ENCODE measurements at regions not wholly inside any gene's neighbourhood (a gene's known extent, or its start where the extent isn't known, plus 50 kb on each side); places are given as distances from the start of the nearest gene placed in this dataset.
A peak's percentile ranks its signal among the peaks of the same experiment; 100 is the strongest.
"Not testable (repeated sequence)": the region's sequence is repeated elsewhere in the genome, so short reads cannot be mapped to it uniquely, and the experiment has no call there.

DNA sequence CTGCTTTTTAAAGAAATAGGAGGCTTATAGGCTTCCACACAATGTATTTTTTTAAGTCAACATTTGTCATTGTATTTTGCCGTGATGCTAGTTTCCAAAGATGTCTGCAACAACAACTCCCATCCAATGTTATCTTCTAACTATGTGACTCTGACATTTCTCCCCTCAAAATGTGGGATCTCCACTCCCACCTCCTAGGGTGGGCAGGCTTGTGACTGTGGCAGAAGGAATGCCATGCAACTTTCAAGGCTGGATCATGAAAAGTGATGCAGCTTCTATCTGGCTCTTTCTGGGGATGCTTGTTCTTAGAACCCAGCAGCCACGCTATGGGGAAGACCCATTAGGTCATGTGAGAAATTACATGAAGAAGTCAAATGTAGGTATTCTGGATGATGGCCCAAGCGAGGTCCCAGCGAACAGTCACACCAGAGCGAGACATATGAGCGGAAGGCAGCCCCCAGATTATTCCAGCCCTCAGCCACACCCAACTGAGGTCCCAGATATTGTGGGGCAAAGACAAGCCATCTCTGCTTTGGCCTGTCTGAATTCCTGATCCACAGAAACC is 124.3 kb downstream of the BDH1 start:
- DNase-seq (ENCODE audit: extremely low read depth in 1 of 2, low read depth in 1 of 2), result no peak

- DNase-seq (ENCODE audit: extremely low read depth in 1 of 2, low read depth in 1 of 2), result no peak
Measured at GRCh38 chr3:197430934-197431333, 124.8 kb downstream of the BDH1 start.

DNA sequence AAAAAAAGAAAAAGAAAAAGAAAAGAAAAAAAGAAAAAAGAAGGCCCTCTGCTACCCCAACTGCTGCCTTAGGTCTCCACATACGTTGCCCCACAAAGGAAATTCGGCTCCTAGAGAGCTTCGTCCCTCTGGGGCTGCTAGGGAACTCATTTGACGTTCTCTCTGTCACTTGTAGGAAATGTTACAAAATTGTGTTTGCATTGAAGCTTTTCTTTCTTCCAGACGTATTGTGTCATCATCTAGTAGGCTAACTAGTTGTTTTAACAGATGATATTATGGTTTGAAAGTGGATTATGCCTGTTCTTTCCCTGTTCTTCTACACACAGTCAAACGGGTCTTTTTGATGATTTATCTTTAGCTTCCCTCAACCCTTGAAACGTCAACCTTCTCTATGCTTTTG is 125.3 kb downstream of the BDH1 start:
- DNase-seq (ENCODE audit: extremely low read depth in 1 of 2, low read depth in 1 of 2), result no peak

DNA sequence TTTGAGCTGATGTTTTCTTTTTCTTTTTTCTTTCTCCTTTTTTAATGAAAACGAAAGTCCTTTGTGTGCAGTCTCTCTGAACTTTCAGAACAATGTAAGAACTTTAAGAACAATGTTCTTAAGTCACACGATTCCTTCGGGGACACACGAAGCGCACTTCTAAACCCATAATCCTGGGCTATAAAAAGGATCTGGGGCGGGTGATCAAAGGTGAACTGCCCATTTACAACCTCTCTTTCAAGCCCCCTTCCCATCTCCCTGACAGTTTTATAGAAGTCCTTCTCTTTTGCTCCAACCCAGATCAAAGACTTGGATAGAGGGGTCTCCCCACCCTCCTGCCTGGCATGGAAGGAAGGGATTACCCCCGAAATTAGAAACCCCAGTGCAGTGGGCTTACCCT is 126.8 kb downstream of the BDH1 start:
- DNase-seq (ENCODE audit: extremely low read depth in 1 of 2, low read depth in 1 of 2), result no peak

DNA sequence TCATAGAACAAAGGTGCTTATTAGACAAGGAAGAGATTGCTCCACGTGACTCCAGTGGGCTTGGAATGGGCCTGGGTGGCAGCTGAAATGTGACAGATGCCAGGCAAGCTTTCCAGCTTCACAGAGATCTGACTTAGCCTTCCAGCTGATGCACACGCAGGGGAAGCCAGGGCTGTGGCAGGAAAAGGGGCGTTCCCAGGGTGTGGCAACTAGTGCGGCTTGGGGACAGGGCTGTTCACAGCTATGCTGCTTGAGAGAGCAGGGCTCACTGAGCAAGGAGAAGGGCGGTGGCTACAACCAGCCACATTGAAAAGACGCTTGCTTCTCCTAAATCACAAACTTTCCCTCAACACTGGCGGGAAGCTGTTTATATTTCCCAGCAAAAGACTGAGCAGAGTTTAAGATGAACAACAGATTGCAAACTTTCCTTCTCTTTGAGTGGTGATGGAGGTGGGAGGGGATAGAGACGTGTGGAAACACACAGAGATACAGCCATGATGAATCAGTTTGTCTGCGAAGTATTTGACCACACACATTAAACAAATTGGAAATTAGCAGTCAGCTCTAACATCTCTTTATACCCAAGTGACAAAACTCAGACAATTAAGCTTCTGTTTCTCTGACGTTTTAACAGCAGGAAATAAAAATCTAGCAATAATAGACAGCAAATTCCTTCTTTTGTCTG is 127.5 kb downstream of the BDH1 start:
- peak in 1 of 2 donors; percentile 2 for DNase-seq (ENCODE audit: extremely low read depth in 1 of 2, low read depth in 1 of 2)

DNA sequence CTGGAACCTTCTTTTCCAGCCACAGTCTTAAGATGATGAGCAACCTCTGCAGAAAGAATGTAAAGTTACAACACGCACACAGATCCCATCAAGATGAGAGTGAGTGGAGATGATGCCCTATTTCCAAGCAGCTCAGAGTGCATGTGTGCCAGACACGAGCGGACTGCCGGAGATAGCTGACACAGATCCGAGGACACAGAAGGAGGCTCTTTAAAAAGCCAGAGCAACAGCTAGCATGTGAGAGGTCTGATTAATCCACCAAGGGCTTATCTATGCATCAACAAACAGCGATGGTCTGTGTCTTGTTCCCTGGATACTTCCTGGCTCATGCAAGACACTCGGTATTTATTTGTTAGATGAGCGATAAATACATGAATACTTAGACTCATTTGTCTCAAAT is 128.6 kb upstream of the DLG1 start:
- DNase-seq (ENCODE audit: extremely low read depth in 1 of 2, low read depth in 1 of 2), result no peak

GRCh38 chr3:197426121-197426566 is 127.7 kb upstream of the DLG1 start:
- no peak for DNase-seq (ENCODE audit: extremely low read depth in 1 of 2, low read depth in 1 of 2)

DNA sequence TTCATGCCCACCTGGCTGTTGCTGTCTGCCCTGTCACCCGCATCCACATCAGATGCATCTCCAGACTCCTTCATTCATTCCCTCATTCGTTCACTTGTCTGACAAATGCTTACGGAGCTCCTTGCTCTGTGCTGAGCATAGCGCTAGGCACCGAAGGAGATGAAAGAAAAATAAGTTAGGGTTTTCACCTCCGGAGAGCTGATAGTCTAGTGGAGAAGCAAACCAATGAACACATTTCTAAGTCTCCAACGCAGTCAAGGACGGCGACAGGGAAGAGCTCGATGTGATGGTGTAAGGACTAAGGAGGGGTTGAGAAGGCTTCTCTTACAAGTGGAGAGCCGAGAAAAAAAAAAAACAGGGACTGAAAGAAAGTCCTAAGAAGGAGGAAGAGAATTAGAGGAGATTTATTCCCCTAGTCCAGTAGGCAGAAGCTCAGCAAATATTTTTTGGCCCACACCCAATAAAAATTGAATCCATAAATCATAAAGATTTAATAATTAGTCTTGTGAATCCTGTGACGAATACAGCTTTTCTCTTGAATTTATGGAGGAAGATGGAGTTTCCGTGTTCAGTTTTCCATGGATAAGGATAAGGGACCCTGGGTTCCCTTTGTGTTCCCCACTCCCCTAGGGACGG is 127.2 kb upstream of the DLG1 start:
- no peak for DNase-seq (ENCODE audit: extremely low read depth in 1 of 2, low read depth in 1 of 2)

GRCh38 chr3:197424674-197425484 is 126.5 kb upstream of the DLG1 start:
- no peak for DNase-seq (ENCODE audit: extremely low read depth in 1 of 2, low read depth in 1 of 2)

DNA sequence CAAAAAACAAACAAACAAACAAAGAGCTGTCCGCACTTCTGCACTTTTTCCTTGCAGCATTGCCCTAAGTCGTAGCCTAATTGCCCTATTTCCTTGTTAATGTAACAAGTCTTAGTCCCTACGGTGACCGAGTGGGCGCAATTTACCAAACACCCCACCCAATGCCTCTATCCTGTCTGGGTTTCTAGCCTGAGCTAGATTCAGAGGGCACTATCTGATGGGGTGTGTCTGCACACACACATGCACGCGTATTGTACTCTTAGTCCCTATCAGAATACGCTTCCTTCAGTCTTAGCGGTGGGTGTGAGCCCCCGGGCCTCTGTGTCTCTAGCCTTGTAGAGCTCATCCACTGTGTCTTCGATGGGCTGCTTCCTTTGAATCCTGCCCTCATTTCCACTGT is 125.9 kb upstream of the DLG1 start:
- no peak for DNase-seq (ENCODE audit: extremely low read depth in 1 of 2, low read depth in 1 of 2)

GRCh38 chr3:197423376-197423775 is 125.0 kb upstream of the DLG1 start:
- DNase-seq (ENCODE audit: extremely low read depth in 1 of 2, low read depth in 1 of 2), result no peak

DNA sequence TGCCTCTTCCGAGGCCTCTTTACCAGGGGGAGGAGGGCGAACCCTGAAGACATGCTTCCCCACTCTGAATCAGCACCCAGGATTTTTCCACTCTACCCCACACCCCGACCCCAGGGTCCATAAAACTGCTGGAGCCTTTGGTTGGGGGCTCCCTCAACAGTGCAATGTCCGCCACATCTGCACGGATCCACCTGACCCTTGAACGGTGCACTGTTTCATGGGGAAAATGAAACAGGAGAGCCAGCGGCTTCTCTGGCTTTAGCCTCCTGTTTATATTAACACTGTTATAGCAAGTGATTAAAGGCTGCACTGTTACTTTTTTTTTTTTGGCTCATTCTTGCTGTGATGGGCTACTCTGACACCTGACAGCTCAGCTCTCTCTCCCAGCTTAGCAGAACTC is 124.1 kb upstream of the DLG1 start:
- DNase-seq (ENCODE audit: extremely low read depth in 1 of 2, low read depth in 1 of 2), result no peak

GRCh38 chr3:197421021-197421420 is 122.6 kb upstream of the DLG1 start:
- no peak for DNase-seq (ENCODE audit: extremely low read depth in 1 of 2, low read depth in 1 of 2)

DNA sequence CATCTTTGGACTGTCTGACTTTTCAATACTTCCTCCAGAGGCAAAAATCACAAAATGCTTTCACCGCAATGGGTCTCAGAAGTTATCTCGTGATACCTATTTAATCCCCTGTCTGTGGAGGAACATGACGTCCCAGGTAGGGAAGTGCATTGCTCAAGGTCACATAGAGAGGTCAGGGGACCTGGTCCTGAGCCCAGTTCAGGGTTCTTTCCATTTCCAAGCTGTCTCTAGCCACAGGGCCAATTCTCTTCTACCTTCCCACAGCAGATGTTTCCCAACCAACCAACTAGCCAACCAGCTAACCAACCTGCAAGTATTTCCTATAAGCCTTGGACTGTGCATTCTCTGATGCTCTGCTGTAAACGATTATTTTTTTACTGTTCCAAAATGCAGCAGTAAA is 122.2 kb upstream of the DLG1 start:
- DNase-seq (ENCODE audit: extremely low read depth in 1 of 2, low read depth in 1 of 2), result no peak

- no peak for DNase-seq (ENCODE audit: extremely low read depth in 1 of 2, low read depth in 1 of 2)
Measured at GRCh38 chr3:197420115-197420514, 121.7 kb upstream of the DLG1 start.

DNA sequence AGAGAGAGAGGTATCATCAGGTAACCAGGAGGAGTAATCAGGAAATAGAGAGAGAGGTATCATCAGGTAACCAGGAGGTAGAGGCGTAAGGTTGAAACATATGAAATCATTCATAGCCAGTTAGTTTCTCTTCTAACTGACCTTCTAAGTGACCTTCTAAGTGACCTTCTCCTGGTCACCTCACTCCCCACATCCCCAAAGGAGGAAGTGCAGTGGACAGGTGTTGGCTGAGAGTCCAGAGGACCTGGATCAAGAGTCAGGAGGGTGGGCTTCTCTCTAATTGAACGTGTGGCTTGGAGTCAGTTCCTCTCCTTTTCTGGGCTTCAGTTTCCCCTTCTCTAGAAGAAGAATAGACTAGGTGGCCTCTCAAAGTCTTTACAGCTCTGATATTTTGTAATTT is 121.3 kb upstream of the DLG1 start:
- no peak for DNase-seq (ENCODE audit: extremely low read depth in 1 of 2, low read depth in 1 of 2)

DNA sequence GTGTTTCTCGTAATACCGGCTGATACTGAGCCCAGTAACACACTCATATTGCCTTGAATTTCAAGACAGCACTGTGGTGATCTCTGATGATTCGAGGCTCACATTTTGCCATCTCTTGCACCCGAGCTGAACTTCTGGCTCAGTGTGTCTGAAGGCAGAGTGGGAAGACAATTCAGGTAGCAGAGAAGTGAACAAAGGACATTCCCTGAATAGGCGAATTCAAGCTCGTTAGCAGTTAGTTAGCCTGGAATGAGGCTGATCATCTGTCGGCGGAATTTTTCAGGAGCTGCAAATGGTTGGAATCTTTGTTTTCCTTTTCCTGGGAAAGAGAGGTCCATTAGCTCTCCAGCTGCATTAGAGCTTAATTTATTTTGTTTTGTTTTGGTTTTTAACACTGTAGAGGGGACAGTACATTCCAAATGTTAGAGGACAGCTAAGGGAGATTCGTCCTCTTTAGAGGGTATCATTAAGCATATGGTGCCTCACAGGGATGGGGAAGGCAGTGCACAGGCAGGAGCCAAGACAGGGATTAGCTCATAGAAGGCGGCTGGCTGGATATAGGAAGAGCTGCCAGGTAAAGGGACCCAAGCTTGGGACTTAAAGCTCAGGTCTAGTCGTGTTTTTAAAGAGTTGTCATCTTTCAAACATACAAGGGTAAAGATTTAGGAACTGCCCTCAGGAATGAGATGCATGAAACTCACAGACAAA is 119.7 kb upstream of the DLG1 start:
- DNase-seq (ENCODE audit: extremely low read depth in 1 of 2, low read depth in 1 of 2), result no peak

GRCh38 chr3:197417441-197417840 is 119.0 kb upstream of the DLG1 start:
- no peak for DNase-seq (ENCODE audit: extremely low read depth in 1 of 2, low read depth in 1 of 2)

DNA sequence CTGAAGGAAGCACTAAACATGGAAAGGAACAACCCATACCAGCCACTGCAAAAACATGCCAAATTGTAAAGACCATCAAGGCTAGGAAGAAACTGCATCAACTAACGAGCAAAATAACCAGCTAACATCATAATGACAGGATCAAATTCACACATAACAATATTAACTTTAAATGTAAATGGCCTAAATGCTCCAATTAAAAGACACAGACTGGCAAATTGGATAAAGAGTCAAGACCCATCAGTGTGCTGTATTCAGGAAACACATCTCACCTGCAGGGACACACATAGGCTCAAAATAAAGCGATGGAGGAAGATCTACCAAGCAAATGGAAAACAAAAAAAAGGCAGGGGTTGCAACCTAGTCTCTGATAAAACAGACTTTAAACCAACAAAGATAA is 113.5 kb upstream of the DLG1 start:
- DNase-seq (ENCODE audit: extremely low read depth in 1 of 2, low read depth in 1 of 2), result not testable (repeated sequence)

DNA sequence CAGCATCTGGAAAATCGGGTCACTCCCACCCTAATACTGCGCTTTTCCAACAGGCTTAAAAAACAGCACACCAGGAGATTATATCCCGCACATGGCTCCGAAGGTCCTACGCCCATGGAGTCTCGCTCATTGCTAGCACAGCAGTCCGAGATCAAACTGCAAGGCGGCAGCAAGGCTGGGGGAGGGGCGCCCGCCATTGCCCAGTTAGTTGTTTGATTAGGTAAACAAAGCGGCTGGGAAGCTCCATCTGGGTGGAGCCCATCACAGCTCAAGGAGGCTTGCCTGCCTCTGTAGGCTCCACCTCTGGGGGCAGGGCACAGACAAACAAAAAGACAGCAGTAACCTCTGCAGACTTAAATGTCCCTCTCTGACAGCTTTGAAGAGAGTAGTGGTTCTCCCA is 111.8 kb upstream of the DLG1 start:
- DNase-seq (ENCODE audit: extremely low read depth in 1 of 2, low read depth in 1 of 2), result not testable (repeated sequence)
